ENCODE measurements at regions not wholly inside any gene's neighbourhood (a gene's known extent, or its start where the extent isn't known, plus 50 kb on each side); places are given as distances from the start of the nearest gene placed in this dataset.

DNA sequence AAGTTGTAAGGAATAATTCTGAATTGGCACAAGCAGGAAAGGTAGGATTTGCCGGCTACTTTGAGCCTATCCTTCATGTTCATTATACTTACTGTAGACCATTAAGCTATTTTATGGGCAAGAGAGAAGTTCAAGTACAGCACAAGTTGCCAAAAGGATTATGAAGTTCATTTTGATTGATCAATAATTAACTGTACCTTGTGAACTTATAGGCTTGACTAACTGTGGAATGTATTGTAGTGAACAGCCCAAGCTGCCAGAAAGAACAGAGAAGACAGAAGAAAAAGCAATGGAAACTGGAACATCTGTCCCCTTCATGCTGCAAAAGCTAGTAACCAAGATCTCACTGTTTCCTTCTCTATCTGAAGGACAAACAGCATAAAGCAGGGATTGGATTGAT, 810.1 kb upstream of the ZEB2 start:
- ATAC-seq (ENCODE audit: low read depth) = no peak
- Histone ChIP-seq H3K36me3 (replicated peaks in 1 of 2; ENCODE audit: control extremely low read depth in 1 of 2, control insufficient read depth in 1 of 2, extremely low read depth in 1 of 2, insufficient read depth in 2 of 2, low read length in 1 of 2) (no peaks in the 10 kb centered on the region), H3K9me3 (ENCODE audit: control extremely low read depth in 1 of 3, control insufficient read depth in 2 of 3, insufficient read depth in 1 of 3, low read length in 2 of 3) (peaks cover 0 to 1% (median 0%) of the 10 kb centered on the region in 3 donors), H3K4me2 (replicated peaks; ENCODE audit: low read depth, low read length, poor library complexity, severe bottlenecking) (no peak overlapping the region), H3K79me2 (ENCODE audit: control insufficient read depth, insufficient read depth, low read length) (no peaks in the 10 kb centered on the region), H2AFZ (ENCODE audit: insufficient read depth, low read depth, low read length, poor library complexity, severe bottlenecking) (no peak overlapping the region), H3K27me3 (replicated peaks in 1 of 4; ENCODE audit: control extremely low read depth in 1 of 4, control insufficient read depth in 3 of 4, insufficient read depth in 4 of 4, low read length in 3 of 4) (no peaks in the 10 kb centered on the region), H3K4me3 (ENCODE audit: control extremely low read depth in 1 of 5, extremely low read depth in 1 of 5, insufficient read depth in 1 of 5, low read depth in 2 of 5, low read length in 4 of 5) (no peak overlapping the region), H3K9ac (ENCODE audit: low read length) (no peak overlapping the region), H4K20me1 (ENCODE audit: control insufficient read depth, insufficient read depth, low read length, poor library complexity, severe bottlenecking) (no peaks in the 10 kb centered on the region), H3K4me1 (ENCODE audit: control insufficient read depth in 2 of 2, insufficient read depth in 2 of 2, low read length in 2 of 2) (peaks cover 0 to 2% of the 10 kb centered on the region in 2 donors), H3K27ac (ENCODE audit: low read length in 2 of 2) (no peak overlapping the region)
- intact Hi-C loops (cut with micrococcal nuclease) = no loop called here
- ChIA-PET CTCF (interaction anchor here (0.6 kb wide), 1 partner anchor 260 kb away, joined by 3 read pairs; no protein-coding TSS in a partner anchor), POLR2A (no interaction called here)
- Mint-ChIP-seq H3K27ac (no peak overlapping the region), H3K4me3 (no peak overlapping the region), H3K9me3 (ENCODE audit: insufficient read depth) (no peaks in the 10 kb centered on the region), H3K27me3 (no peaks in the 10 kb centered on the region), H3K4me1 (peaks cover 2% of the 10 kb centered on the region)
- WGBS (ENCODE audit: insufficient coverage) = no CpG with 5 or more reads among the region's 1 CpG
- DNase-seq = no peak
- no peak for TF ChIP-seq EZH2 (IDR thresholded peaks at IDR 0.05; ENCODE audit: borderline replicate concordance, insufficient read depth, low read depth, low read length, poor library complexity, severe bottlenecking)
- TF ChIP-seq, protein P1, sequence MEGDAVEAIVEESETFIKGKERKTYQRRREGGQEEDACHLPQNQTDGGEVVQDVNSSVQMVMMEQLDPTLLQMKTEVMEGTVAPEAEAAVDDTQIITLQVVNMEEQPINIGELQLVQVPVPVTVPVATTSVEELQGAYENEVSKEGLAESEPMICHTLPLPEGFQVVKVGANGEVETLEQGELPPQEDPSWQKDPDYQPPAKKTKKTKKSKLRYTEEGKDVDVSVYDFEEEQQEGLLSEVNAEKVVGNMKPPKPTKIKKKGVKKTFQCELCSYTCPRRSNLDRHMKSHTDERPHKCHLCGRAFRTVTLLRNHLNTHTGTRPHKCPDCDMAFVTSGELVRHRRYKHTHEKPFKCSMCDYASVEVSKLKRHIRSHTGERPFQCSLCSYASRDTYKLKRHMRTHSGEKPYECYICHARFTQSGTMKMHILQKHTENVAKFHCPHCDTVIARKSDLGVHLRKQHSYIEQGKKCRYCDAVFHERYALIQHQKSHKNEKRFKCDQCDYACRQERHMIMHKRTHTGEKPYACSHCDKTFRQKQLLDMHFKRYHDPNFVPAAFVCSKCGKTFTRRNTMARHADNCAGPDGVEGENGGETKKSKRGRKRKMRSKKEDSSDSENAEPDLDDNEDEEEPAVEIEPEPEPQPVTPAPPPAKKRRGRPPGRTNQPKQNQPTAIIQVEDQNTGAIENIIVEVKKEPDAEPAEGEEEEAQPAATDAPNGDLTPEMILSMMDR (IDR thresholded peaks at IDR 0.05) = no peak

DNA sequence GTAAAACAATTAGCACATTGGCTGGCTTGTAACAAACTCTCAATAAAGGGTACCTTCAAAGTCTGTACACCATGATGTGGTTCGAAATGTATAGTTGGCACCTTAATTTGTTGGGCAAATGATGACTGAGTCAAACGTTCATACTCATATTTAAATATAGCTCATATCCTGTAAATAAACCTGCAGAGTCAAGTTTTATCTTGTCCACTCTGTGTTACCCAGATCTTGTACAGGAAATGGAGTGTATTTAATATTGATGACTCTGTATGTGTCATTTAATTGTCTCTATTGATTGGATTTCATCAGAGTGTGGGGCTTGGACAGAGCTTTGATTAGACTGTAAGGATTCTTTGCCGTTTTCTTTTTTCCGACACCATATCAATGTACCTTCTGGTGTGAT, 805.6 kb upstream of the ZEB2 start:
- Histone ChIP-seq H3K9me3 (ENCODE audit: control extremely low read depth in 1 of 3, control insufficient read depth in 2 of 3, insufficient read depth in 1 of 3, low read length in 2 of 3) (peaks cover 0 to 1% (median 0%) of the 10 kb centered on the region in 3 donors), H3K27me3 (replicated peaks in 1 of 4; ENCODE audit: control extremely low read depth in 1 of 4, control insufficient read depth in 3 of 4, insufficient read depth in 4 of 4, low read length in 3 of 4) (no peaks in the 10 kb centered on the region), H3K36me3 (replicated peaks in 1 of 2; ENCODE audit: control extremely low read depth in 1 of 2, control insufficient read depth in 1 of 2, extremely low read depth in 1 of 2, insufficient read depth in 2 of 2, low read length in 1 of 2) (no peaks in the 10 kb centered on the region), H3K4me3 (ENCODE audit: control extremely low read depth in 1 of 5, extremely low read depth in 1 of 5, insufficient read depth in 1 of 5, low read depth in 2 of 5, low read length in 4 of 5) (no peak overlapping the region), H3K79me2 (ENCODE audit: control insufficient read depth, insufficient read depth, low read length) (no peaks in the 10 kb centered on the region), H3K9ac (ENCODE audit: low read length) (no peak overlapping the region), H3K4me1 (ENCODE audit: control insufficient read depth in 2 of 2, insufficient read depth in 2 of 2, low read length in 2 of 2) (peaks cover 0 to 2% of the 10 kb centered on the region in 2 donors), H4K20me1 (ENCODE audit: control insufficient read depth, insufficient read depth, low read length, poor library complexity, severe bottlenecking) (no peaks in the 10 kb centered on the region), H3K27ac (ENCODE audit: low read length in 2 of 2) (no peak overlapping the region), H2AFZ (ENCODE audit: insufficient read depth, low read depth, low read length, poor library complexity, severe bottlenecking) (no peak overlapping the region), H3K4me2 (replicated peaks; ENCODE audit: low read depth, low read length, poor library complexity, severe bottlenecking) (no peak overlapping the region)
- H3K4me3 Mint-ChIP-seq = no peak overlapping the region
- ATAC-seq (ENCODE audit: low read depth) (no peak), DNase-seq (no peak)
- CTCF ChIA-PET = no interaction called here
- H3K9me3 Mint-ChIP-seq (ENCODE audit: insufficient read depth) = no peaks in the 10 kb centered on the region
- H3K4me1 Mint-ChIP-seq = no peaks in the 10 kb centered on the region
- WGBS (ENCODE audit: insufficient coverage) = no CpG with 5 or more reads among the region's 4 CpGs
- H3K27ac Mint-ChIP-seq = no peak overlapping the region
- TF ChIP-seq, protein P1 (IDR thresholded peaks at IDR 0.05) = no peak
- intact Hi-C loops (cut with micrococcal nuclease) = no loop called here
- H3K27me3 Mint-ChIP-seq = no peaks in the 10 kb centered on the region
- POLR2A ChIA-PET = no interaction called here
